HepG2 (cell line): ENCODE measurements at regions not wholly inside any gene's neighbourhood (a gene's known extent, or its start where the extent isn't known, plus 50 kb on each side); places are given as distances from the start of the nearest gene placed in this dataset.

Source experiments
- CHD2 ChIP-seq: IDR thresholded peaks from 2 replicates; pipeline ENCODE4 v1.6.1; 2011; ENCODE audit warnings: low read depth, low read length, improper control_type of control experiment
- EZH2 ChIP-seq: conservative IDR thresholded peaks from 2 replicates; pipeline ENCODE4 v1.6.1; 2012; ENCODE audit warnings: mild to moderate bottlenecking, low read depth, low read length, moderate library complexity
- ZNF354B ChIP-seq: sonication (generic); formaldehyde crosslinking; IDR thresholded peaks from 2 replicates; pipeline ENCODE4 v1.8.0; 2022; ENCODE audit warnings: mild to moderate bottlenecking, missing genetic modification reagents

DNA sequence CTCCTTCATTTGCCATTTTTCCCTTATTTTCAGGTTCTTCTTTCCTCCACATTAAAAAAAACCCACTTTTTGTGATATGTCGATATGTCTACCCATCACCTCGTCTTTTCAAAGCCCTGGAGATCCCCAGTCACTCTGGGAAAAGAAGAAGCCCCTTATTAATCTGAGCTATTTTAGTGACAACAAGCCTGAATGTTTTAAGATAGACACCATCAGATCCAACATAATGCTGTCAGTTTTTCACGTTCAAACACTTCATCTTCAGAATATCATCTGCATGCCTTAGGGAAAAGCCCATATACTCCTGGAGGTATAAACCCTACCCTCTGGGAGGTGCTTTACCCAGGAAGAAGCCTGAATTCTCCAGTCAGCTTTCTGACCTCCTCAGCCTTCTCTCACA is 464.0 kb upstream of the CDH4 start:
- no peak for TF ChIP-seq EZH2
- TF ChIP-seq ZNF354B (CRISPR knock-in tag) = no peak
- TF ChIP-seq CHD2 = no peak
